Muscle layer of colon (tissue), 2 donors: ENCODE measurements at regions not wholly inside any gene's neighbourhood (a gene's known extent, or its start where the extent isn't known, plus 50 kb on each side); places are given as distances from the start of the nearest gene placed in this dataset.

Source experiments
- H3K27ac ChIP-seq: one replicate; pipeline ENCODE4 v1.7.0; 2013; ENCODE audit warnings: low read depth, mild to moderate bottlenecking, low read length, moderate library complexity
- H3K27me3 ChIP-seq, 2 donors: one replicate each; pipeline ENCODE4 v1.7.0; 2013; ENCODE audit warnings: low read length in 2 of 2, mild to moderate bottlenecking in 2 of 2; ENCODE audit not compliant: insufficient read depth in 2 of 2, control insufficient read depth in 1 of 2
- H3K36me3 ChIP-seq: one replicate; pipeline ENCODE4 v1.7.0; 2013; ENCODE audit warnings: mild to moderate bottlenecking, low read length; ENCODE audit not compliant: insufficient read depth
- H3K4me1 ChIP-seq: one replicate; pipeline ENCODE4 v1.7.0; 2013; ENCODE audit warnings: mild to moderate bottlenecking, low read length; ENCODE audit not compliant: insufficient read depth
- H3K4me3 ChIP-seq, 2 donors: one replicate each; pipeline ENCODE4 v1.7.0; 2013; ENCODE audit warnings: low read length in 2 of 2, low read depth in 1 of 2, mild to moderate bottlenecking in 1 of 2, moderate library complexity in 1 of 2
- H3K9ac ChIP-seq: one replicate; pipeline ENCODE4 v1.7.0; 2013; ENCODE audit warnings: low read length
- H3K9me3 ChIP-seq: one replicate; pipeline ENCODE4 v1.7.0; 2013; ENCODE audit warnings: mild to moderate bottlenecking, low read length
- donor health status: abdominal sarcoma.
- donor health status: Adenocarcinoma of cecum.

DNA sequence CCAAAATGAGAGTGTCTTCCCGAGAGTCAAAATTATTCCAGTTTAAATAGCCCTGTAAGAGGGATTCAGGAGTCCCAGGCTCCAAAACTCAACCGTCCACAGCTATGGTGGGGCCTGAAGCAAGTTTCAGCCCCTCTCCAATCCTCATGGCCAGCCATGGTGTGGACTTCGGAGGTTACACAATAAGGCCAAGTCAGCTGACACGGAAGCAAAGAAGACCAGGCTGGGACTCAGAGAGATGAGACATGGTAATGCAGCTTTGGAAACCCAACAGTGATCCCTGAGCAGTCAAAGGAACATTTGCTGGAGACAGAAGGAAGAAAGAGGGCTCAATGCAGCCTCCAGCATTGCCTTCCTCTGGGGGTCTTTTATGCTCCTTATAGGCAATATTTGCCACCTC lies 324.6 kb upstream of the TLE3 start:
- Histone ChIP-seq H3K9ac (no peak overlapping the region), H3K36me3 (no peaks in the 10 kb centered on the region), H3K9me3 (no peaks in the 10 kb centered on the region), H3K4me1 (no peaks in the 10 kb centered on the region), H3K4me3 (no peak overlapping the region), H3K27me3 (no peaks in the 10 kb centered on the region), H3K27ac (no peak overlapping the region)

- no peaks in the 10 kb centered on the region for H3K9me3 ChIP-seq
Measured at GRCh38 chr15:70420948-70421482, 323.3 kb upstream of the TLE3 start.

DNA sequence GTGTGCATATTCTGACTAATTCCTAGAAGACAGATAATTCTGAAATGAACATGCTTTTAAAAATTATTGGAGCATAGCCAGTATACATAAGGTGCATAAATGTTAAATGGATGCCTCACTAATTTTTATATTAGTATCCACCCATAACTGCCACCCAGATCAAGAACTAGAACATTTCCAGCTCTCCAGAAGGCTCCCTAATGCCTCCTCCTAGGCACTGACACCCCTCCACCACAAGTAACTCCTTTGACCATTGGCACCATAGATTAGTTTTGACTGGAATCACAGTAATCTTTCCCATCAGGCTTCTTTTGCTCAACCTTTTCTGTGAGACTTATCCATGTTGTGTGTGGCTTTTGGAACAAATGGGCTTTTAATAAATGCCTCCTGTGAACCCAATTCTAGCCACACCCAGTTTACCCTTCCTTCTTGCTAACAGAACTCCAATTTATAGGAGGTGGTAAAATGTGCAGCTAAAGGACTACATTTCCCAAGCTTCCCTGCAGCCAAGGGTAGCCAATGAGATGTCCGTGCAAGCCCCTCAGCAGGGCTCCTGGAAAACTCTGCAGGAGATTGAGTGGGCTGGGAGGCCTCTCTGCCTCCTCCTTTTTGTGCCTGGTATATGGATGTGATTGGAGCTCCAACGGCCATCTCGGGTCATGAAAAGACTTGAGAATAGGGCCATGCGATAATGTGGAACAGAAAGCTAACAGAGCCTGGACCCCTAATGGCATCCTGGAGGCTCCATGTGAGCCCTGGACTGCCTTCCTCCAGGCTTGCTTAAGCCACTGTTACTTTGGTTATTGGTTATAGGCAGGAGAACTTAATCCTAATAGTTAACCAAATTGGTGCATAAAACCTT lies 322.6 kb upstream of the TLE3 start:
- no peaks in the 10 kb centered on the region for H3K4me1 ChIP-seq

More at GRCh38 chr15:70420948-70421482, 323.3 kb upstream of the TLE3 start:
- Histone ChIP-seq H3K27me3 (no peaks in the 10 kb centered on the region), H3K27ac (no peak overlapping the region), H3K36me3 (no peaks in the 10 kb centered on the region), H3K4me3 (no peak overlapping the region), H3K9ac (no peak overlapping the region), H3K4me1 (no peaks in the 10 kb centered on the region)

DNA sequence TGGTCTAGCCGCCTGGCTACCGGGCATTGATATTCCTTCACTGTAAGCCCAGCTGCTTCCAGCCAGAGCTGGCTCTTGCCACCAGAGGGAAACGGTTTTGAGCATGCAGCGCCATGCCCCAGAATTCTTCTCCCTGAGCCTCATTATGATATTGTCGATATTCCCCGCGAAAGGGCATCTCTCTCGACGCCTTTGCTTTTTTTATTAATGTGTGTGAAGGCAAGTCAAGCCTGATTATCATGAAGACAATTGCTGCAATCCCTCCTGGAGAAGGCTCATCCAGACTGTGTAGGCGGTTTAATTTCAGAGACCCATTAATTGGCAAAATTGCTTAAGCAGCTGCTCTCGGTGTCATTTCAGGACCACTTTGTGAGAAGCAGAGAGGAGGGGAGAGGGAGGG lies 321.2 kb upstream of the TLE3 start:
- Histone ChIP-seq H3K36me3 (no peaks in the 10 kb centered on the region), H3K4me1 (no peaks in the 10 kb centered on the region), H3K27ac (no peak overlapping the region), H3K9me3 (no peaks in the 10 kb centered on the region), H3K9ac (no peak overlapping the region), H3K4me3 (no peak overlapping the region), H3K27me3 (no peaks in the 10 kb centered on the region)

More for the DNA sequence above, 322.6 kb upstream of the TLE3 start:
- Histone ChIP-seq H3K4me3 (no peak overlapping the region), H3K9ac (no peak overlapping the region), H3K36me3 (no peaks in the 10 kb centered on the region), H3K27me3 (no peaks in the 10 kb centered on the region), H3K27ac (no peak overlapping the region), H3K9me3 (no peaks in the 10 kb centered on the region)

DNA sequence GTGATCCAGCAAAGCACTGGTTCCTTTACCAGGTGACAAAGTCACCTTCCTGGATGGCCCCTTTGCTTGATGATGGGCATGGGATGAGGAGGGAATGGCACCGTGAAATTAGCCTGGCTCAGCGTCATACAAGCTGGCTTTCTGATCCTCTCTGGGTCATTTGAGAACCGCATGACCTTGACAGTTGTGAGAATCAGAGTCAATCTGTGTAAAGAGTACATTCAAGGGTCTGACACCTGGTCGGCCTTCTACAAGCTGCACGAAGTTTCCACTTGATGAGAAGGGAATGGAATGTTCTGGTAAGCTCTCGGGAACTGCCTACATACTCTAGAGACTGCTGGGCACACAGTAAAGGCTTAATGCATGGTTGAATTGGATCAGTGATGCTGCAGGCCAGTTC lies 319.8 kb upstream of the TLE3 start:
- no peak overlapping the region for H3K4me3 ChIP-seq

GRCh38 chr15:70416829-70417228 lies 319.1 kb upstream of the TLE3 start:
- Histone ChIP-seq H3K4me3 (no peak overlapping the region), H3K9me3 (no peaks in the 10 kb centered on the region), H3K4me1 (no peaks in the 10 kb centered on the region), H3K36me3 (no peaks in the 10 kb centered on the region), H3K27me3 (no peaks in the 10 kb centered on the region), H3K27ac (no peak overlapping the region), H3K9ac (no peak overlapping the region)

More for the DNA sequence above, 319.8 kb upstream of the TLE3 start:
- Histone ChIP-seq H3K36me3 (no peaks in the 10 kb centered on the region), H3K27ac (no peak overlapping the region), H3K9me3 (no peaks in the 10 kb centered on the region), H3K4me1 (no peaks in the 10 kb centered on the region), H3K9ac (no peak overlapping the region), H3K27me3 (no peaks in the 10 kb centered on the region)

- Histone ChIP-seq H3K36me3 (no peaks in the 10 kb centered on the region), H3K9me3 (no peaks in the 10 kb centered on the region), H3K9ac (no peak overlapping the region), H3K4me1 (no peaks in the 10 kb centered on the region), H3K27me3 (no peaks in the 10 kb centered on the region), H3K4me3 (no peak overlapping the region), H3K27ac (no peak overlapping the region)
Measured at GRCh38 chr15:70415398-70415797, 317.7 kb upstream of the TLE3 start.

GRCh38 chr15:70414626-70415025 lies 316.9 kb upstream of the TLE3 start:
- Histone ChIP-seq H3K27ac (no peak overlapping the region), H3K9ac (no peak overlapping the region), H3K4me3 (no peak overlapping the region), H3K36me3 (no peaks in the 10 kb centered on the region), H3K9me3 (no peaks in the 10 kb centered on the region), H3K4me1 (no peaks in the 10 kb centered on the region), H3K27me3 (no peaks in the 10 kb centered on the region)

- Histone ChIP-seq H3K27ac (no peak overlapping the region), H3K9me3 (peaks cover 8% of the 10 kb centered on the region), H3K4me3 (no peak overlapping the region), H3K4me1 (no peaks in the 10 kb centered on the region), H3K9ac (no peak overlapping the region), H3K36me3 (no peaks in the 10 kb centered on the region), H3K27me3 (no peaks in the 10 kb centered on the region)
Measured at GRCh38 chr15:70412794-70413193, 315.1 kb upstream of the TLE3 start.

- H3K9ac ChIP-seq: no peak overlapping the region
- no peaks in the 10 kb centered on the region for H3K27me3 ChIP-seq
- H3K27ac ChIP-seq: no peak overlapping the region
- no peaks in the 10 kb centered on the region for H3K36me3 ChIP-seq
- H3K4me3 ChIP-seq: no peak overlapping the region
- H3K4me1 ChIP-seq: no peaks in the 10 kb centered on the region
- H3K9me3 ChIP-seq: peaks cover 12% of the 10 kb centered on the region
Measured at GRCh38 chr15:70411143-70411863, 313.6 kb upstream of the TLE3 start.

GRCh38 chr15:70410371-70410985 lies 312.8 kb upstream of the TLE3 start:
- Histone ChIP-seq H3K4me1 (no peaks in the 10 kb centered on the region), H3K27ac (no peak overlapping the region), H3K27me3 (no peaks in the 10 kb centered on the region), H3K4me3 (no peak overlapping the region), H3K9ac (no peak overlapping the region), H3K36me3 (no peaks in the 10 kb centered on the region), H3K9me3 (peaks cover 12% of the 10 kb centered on the region)
